22Rv1 (cell line): ENCODE measurements at regions not wholly inside any gene's neighbourhood (a gene's known extent, or its start where the extent isn't known, plus 50 kb on each side); places are given as distances from the start of the nearest gene placed in this dataset.

Experiments used
- ZFX ChIP-seq: fragments of 450-650 bp; IDR thresholded peaks from 2 replicates; pipeline ENCODE4 v1.6.1; 2017; ENCODE audit warnings: antibody characterized with exemption, borderline replicate concordance
- TF ChIP-seq, protein P1 (sequence below): fragments of 450-650 bp; IDR thresholded peaks from 2 replicates; pipeline ENCODE4 v1.5.1; 2017; ENCODE audit warnings: mild to moderate bottlenecking

DNA sequence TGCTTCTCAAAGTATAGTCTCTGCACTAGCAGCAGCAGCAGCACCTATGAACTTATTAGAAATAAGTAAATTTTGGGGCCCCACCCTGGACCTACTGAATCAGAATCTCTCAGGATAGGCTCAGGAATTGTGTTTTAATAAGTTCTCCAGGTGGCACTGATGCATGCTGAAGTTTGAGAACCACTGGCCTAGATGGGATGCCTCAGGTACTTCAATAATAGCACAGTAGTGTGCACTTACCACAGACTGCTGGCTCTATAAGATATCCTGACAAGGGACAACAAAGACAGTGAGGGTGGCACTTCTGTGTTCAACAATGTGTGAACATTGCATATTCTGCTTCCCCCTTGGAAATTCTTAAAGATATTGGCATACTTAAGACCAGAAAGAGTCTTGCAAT, 64.7 kb upstream of the HABP2 start:
- TF ChIP-seq, protein P1, sequence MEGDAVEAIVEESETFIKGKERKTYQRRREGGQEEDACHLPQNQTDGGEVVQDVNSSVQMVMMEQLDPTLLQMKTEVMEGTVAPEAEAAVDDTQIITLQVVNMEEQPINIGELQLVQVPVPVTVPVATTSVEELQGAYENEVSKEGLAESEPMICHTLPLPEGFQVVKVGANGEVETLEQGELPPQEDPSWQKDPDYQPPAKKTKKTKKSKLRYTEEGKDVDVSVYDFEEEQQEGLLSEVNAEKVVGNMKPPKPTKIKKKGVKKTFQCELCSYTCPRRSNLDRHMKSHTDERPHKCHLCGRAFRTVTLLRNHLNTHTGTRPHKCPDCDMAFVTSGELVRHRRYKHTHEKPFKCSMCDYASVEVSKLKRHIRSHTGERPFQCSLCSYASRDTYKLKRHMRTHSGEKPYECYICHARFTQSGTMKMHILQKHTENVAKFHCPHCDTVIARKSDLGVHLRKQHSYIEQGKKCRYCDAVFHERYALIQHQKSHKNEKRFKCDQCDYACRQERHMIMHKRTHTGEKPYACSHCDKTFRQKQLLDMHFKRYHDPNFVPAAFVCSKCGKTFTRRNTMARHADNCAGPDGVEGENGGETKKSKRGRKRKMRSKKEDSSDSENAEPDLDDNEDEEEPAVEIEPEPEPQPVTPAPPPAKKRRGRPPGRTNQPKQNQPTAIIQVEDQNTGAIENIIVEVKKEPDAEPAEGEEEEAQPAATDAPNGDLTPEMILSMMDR = no peak
- TF ChIP-seq ZFX = no peak
